ENCODE measurements at regions not wholly inside any gene's neighbourhood (a gene's known extent, or its start where the extent isn't known, plus 50 kb on each side); places are given as distances from the start of the nearest gene placed in this dataset.

DNA sequence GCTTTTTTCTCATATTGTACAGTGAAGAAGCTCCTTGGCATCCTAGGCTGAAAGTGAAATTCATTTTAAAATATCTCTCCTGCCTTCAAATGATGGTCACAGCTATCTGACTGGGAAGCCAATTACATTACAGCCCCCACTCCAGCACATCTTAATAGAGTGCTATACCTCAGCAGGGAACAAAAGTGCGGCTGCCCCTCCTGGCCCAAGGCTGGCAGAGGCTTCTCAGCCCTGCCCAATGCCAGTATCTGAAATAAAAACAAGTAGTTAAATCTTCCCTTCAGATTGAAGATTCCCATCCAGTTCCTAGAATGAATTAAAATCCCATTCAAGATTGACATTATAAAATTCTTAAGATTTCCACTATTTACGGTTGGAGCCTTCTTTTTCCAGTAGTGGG is 54.9 kb upstream of the GNG2 start:
- TF ChIP-seq CTCF (IDR thresholded peaks at IDR 0.05; ENCODE audit: low read depth, low read length) (peak; percentile 36), EZH2phosphoT487 (IDR thresholded peaks at IDR 0.05; ENCODE audit: low read depth) (no peak)
